H1 (cell line): ENCODE measurements at regions not wholly inside any gene's neighbourhood (a gene's known extent, or its start where the extent isn't known, plus 50 kb on each side); places are given as distances from the start of the nearest gene placed in this dataset.

Source experiments
- CTCF ChIA-PET: fragments of 300-600 bp; sonication (Branson Sonifier 250); formaldehyde crosslinking; loops from one replicate; lab custom pipeline; 2021; ENCODE audit not compliant: partially characterized antibody; lab: Charles Lee
- POLR2A ChIA-PET: fragments of 300-600 bp; sonication (Branson Sonifier 250); formaldehyde crosslinking; loops from one replicate; lab custom pipeline; 2021; ENCODE audit warnings: inconsistent platforms; ENCODE audit not compliant: partially characterized antibody; lab: Charles Lee
- DNase-seq, 2 experiments: peaks; one replicate each; pipeline versions ENCODE4 v3.0.0 to v3.0.0-alpha.2; 2010 to 2022; ENCODE audit warnings: low spot score in 2 of 2, low read depth in 1 of 2, mixed read lengths in 1 of 2
- FAIRE-seq: peaks from 2 replicates; lab custom pipeline; 2011; peaks lifted over from hg19 to GRCh38; lab: Jason Lieb, UNC
- H2AFZ ChIP-seq: 2 replicates; pipeline ENCODE4 v1.8.1; 2012; ENCODE audit warnings: low read length, inconsistent platforms
- H2AK5ac ChIP-seq: 2 replicates; pipeline ENCODE4 v1.6.1; 2013; ENCODE audit warnings: low read depth, low read length
- H2BK120ac ChIP-seq: replicated peaks from 2 replicates; pipeline ENCODE3; 2013; ENCODE audit warnings: low read depth, low read length, inconsistent platforms
- H2BK12ac ChIP-seq: 2 replicates; pipeline ENCODE4 v1.6.1; 2013; ENCODE audit warnings: low read depth, low read length
- H2BK15ac ChIP-seq: 2 replicates; pipeline ENCODE4 v1.6.1; 2013; ENCODE audit warnings: low read length
- H2BK20ac ChIP-seq: 2 replicates; pipeline ENCODE4 v1.6.1; 2013; ENCODE audit warnings: low read length
- H2BK5ac ChIP-seq: 2 replicates; pipeline ENCODE4 v1.6.1; 2013; ENCODE audit warnings: low read depth, low read length
- H3K14ac ChIP-seq: 2 replicates; pipeline ENCODE4 v1.6.1; 2013; ENCODE audit warnings: inconsistent platforms; ENCODE audit not compliant: insufficient read length
- H3K18ac ChIP-seq: 2 replicates; pipeline ENCODE4 v1.6.1; 2013; ENCODE audit warnings: low read length; ENCODE audit errors: extremely low read depth
- H3K23ac ChIP-seq: 2 replicates; pipeline ENCODE4 v1.6.1; 2013; ENCODE audit warnings: inconsistent platforms; ENCODE audit not compliant: insufficient read length
- H3K23me2 ChIP-seq: 2 replicates; pipeline ENCODE4 v1.6.1; 2013; ENCODE audit warnings: low read depth, low read length
- H3K27ac ChIP-seq: 2 replicates; pipeline ENCODE4 v1.6.1; 2011; ENCODE audit warnings: low read depth, low read length, inconsistent platforms
- H3K27me3 ChIP-seq, 4 experiments: replicated peaks in 1 of 4; 1 replicate in 1 of 4; 2 replicates in 3 of 4; pipeline versions ENCODE4 v1.6.1 to v1.8.1; 2011 to 2013; ENCODE audit warnings: low read length in 3 of 4, mild to moderate bottlenecking in 3 of 4, inconsistent platforms in 2 of 4, mixed read lengths in 2 of 4, moderate library complexity in 1 of 4; ENCODE audit not compliant: control insufficient read depth in 3 of 4, insufficient read depth in 3 of 4; ENCODE audit errors: extremely low read depth in 1 of 4
- H3K36me3 ChIP-seq, 4 experiments: 2 replicates each; pipeline versions ENCODE4 v1.6.1 to v1.8.1; 2011 to 2013; ENCODE audit warnings: mild to moderate bottlenecking in 4 of 4, low read length in 3 of 4, moderate library complexity in 2 of 4, control low read depth in 1 of 4, inconsistent platforms in 1 of 4; ENCODE audit not compliant: insufficient read depth in 4 of 4, control insufficient read depth in 2 of 4
- H3K4ac ChIP-seq: replicated peaks from 2 replicates; pipeline ENCODE3; 2013; ENCODE audit warnings: low read length, low read depth, mixed read lengths, inconsistent platforms; ENCODE audit not compliant: insufficient read length
- H3K4me1 ChIP-seq, 4 experiments: replicated peaks in 1 of 4; 1 replicate in 1 of 4; 2 replicates in 3 of 4; pipeline versions ENCODE4 v1.6.1 to v1.8.1; 2011 to 2013; ENCODE audit warnings: low read length in 3 of 4, inconsistent platforms in 2 of 4, mixed read lengths in 1 of 4; ENCODE audit not compliant: insufficient read depth in 4 of 4, control insufficient read depth in 3 of 4
- H3K4me2 ChIP-seq, 2 experiments: 2 replicates each; pipeline versions ENCODE4 v1.6.1 to v1.8.1; 2011 to 2013; ENCODE audit warnings: low read depth in 2 of 2, low read length in 2 of 2, control low read depth in 1 of 2, inconsistent platforms in 1 of 2, mild to moderate bottlenecking in 1 of 2; ENCODE audit not compliant: insufficient read depth in 1 of 2
- H3K4me3 ChIP-seq, 4 experiments: fragments of 200-600, 300-600 bp in 1 of 4; sonication (generic), shearing (Covaris generic), sonication (Bioruptor Twin) in 1 of 4; 2 replicates each; pipeline versions ENCODE4 v1.5.1 to v1.8.1; 2011 to 2016; ENCODE audit warnings: low read length in 4 of 4, low read depth in 3 of 4, control low read depth in 2 of 4, inconsistent platforms in 2 of 4, mild to moderate bottlenecking in 2 of 4, mixed read lengths in 1 of 4, moderate library complexity in 1 of 4; ENCODE audit not compliant: insufficient read depth in 2 of 4; ENCODE audit errors: extremely low read depth in 1 of 4
- H3K56ac ChIP-seq: replicated peaks from 2 replicates; pipeline ENCODE3; 2013; ENCODE audit warnings: low read depth, mild to moderate bottlenecking, mixed read lengths, low read length, inconsistent platforms; ENCODE audit not compliant: insufficient read length
- H3K79me1 ChIP-seq: 2 replicates; pipeline ENCODE4 v1.6.1; 2013; ENCODE audit warnings: low read depth, low read length, control low read depth
- H3K79me2 ChIP-seq, 2 experiments: 2 replicates each; pipeline versions ENCODE4 v1.6.1 to v1.8.1; 2012 to 2013; ENCODE audit warnings: low read length in 2 of 2, mild to moderate bottlenecking in 2 of 2, inconsistent platforms in 1 of 2; ENCODE audit not compliant: insufficient read depth in 2 of 2, control insufficient read depth in 1 of 2
- H3K9ac ChIP-seq, 4 experiments: replicated peaks in 1 of 4; 1 replicate in 1 of 4; 2 replicates in 3 of 4; pipeline versions ENCODE4 v1.6.1 to v1.8.1; 2011 to 2013; ENCODE audit warnings: low read depth in 3 of 4, low read length in 3 of 4, control low read depth in 2 of 4, mild to moderate bottlenecking in 2 of 4, moderate library complexity in 2 of 4, inconsistent platforms in 1 of 4; ENCODE audit errors: extremely low read depth in 1 of 4
- H3K9me3 ChIP-seq, 2 experiments: 2 replicates each; pipeline versions ENCODE4 v1.6.1 to v1.8.1; 2012 to 2013; ENCODE audit warnings: mild to moderate bottlenecking in 2 of 2, moderate library complexity in 2 of 2, control low read depth in 1 of 2, inconsistent platforms in 1 of 2, low read depth in 1 of 2, low read length in 1 of 2, mixed read lengths in 1 of 2; ENCODE audit not compliant: insufficient read depth in 2 of 2
- H4K20me1 ChIP-seq, 2 experiments: replicated peaks in 1 of 2; 2 replicates each; pipeline versions ENCODE3 to v1.8.1; 2011 to 2013; ENCODE audit warnings: inconsistent platforms in 2 of 2, low read length in 2 of 2, mild to moderate bottlenecking in 1 of 2; ENCODE audit not compliant: insufficient read depth in 2 of 2, control insufficient read depth in 1 of 2
- H4K5ac ChIP-seq: 2 replicates; pipeline ENCODE4 v1.6.1; 2013; ENCODE audit warnings: low read length, low read depth, mixed read lengths, inconsistent platforms; ENCODE audit not compliant: insufficient read length
- H4K8ac ChIP-seq: 2 replicates; pipeline ENCODE4 v1.8.0; 2013; ENCODE audit warnings: mild to moderate bottlenecking, moderate library complexity, low read length, inconsistent platforms; ENCODE audit not compliant: insufficient read depth; ENCODE audit errors: extremely low read depth
- H4K91ac ChIP-seq: replicated peaks from 2 replicates; pipeline ENCODE3; 2013; ENCODE audit warnings: low read length, mixed read lengths, inconsistent platforms; ENCODE audit not compliant: insufficient read length
- YY1 ChIP-seq: IDR thresholded peaks from 2 replicates; pipeline ENCODE4 v1.6.1; 2011; ENCODE audit warnings: low read depth, mild to moderate bottlenecking, low read length
- WGBS, 2 experiments: shearing (Covaris generic) in 1 of 2; methylation state at CpG; one replicate each; pipeline versions ENCODE4 v1.1.6 to v1.1.7; 2013 to 2015; ENCODE audit warnings: low lambda C conversion rate in 2 of 2, mixed read lengths in 2 of 2, inconsistent platforms in 1 of 2, low coverage in 1 of 2, missing lambda C conversion rate in 1 of 2; ENCODE audit not compliant: insufficient replicate concordance in 2 of 2, insufficient coverage in 1 of 2, insufficient read length in 1 of 2; ENCODE audit errors: extremely low coverage in 1 of 2, missing lambda C conversion rate in 1 of 2; 5-methylcytosine and 5-hydroxymethylcytosine counted together

GRCh38 chr19:28244966-28245365 lies 968.0 kb downstream of the UQCRFS1 start:
- no peak overlapping the region for H4K8ac ChIP-seq
- no peaks in the 10 kb centered on the region for H3K79me2 ChIP-seq
- H3K14ac ChIP-seq: no peak overlapping the region
- H2BK120ac ChIP-seq: no peak overlapping the region
- FAIRE-seq: no peak
- WGBS, 2 experiments: 88% methylated on average over 6 of the region's 6 CpGs; no CpG with 5 or more reads in 1 of the 2 experiments
- H2BK15ac ChIP-seq: no peak overlapping the region
- no peak overlapping the region for H2AFZ ChIP-seq
- peaks cover 0 to 6% (median 1%) of the 10 kb centered on the region in 4 experiments; a peak in 1 of 7 replicates for H3K4me1 ChIP-seq
- no peaks in the 10 kb centered on the region for H3K36me3 ChIP-seq
- TF ChIP-seq YY1: no peak
- no peak overlapping the region for H2AK5ac ChIP-seq
- H3K27ac ChIP-seq: no peak overlapping the region
- no peak overlapping the region for H2BK5ac ChIP-seq
- no peak overlapping the region for H3K4me2 ChIP-seq
- ChIA-PET POLR2A (no interaction called here), CTCF (interaction anchor here (3.5 to 13.9 kb wide), 3 partner anchors 64 to 271 kb away, joined by 20 to 289 read pairs (median 67); no protein-coding TSS in a partner anchor)
- H3K56ac ChIP-seq: no peak overlapping the region
- no peak overlapping the region for H4K91ac ChIP-seq
- H4K20me1 ChIP-seq: no peaks in the 10 kb centered on the region
- H3K18ac ChIP-seq: no peak overlapping the region
- H3K4ac ChIP-seq: no peak overlapping the region
- H3K27me3 ChIP-seq: no peaks in the 10 kb centered on the region
- no peaks in the 10 kb centered on the region for H3K9me3 ChIP-seq
- H4K5ac ChIP-seq: no peak overlapping the region
- H3K23me2 ChIP-seq: no peaks in the 10 kb centered on the region
- no peak overlapping the region for H2BK20ac ChIP-seq
- H2BK12ac ChIP-seq: no peak overlapping the region
- H3K23ac ChIP-seq: no peak overlapping the region
- DNase-seq: no peak
- H3K9ac ChIP-seq: no peak overlapping the region
- H3K79me1 ChIP-seq: no peaks in the 10 kb centered on the region
- no peak overlapping the region for H3K4me3 ChIP-seq
